ENCODE measurements at regions not wholly inside any gene's neighbourhood (a gene's known extent, or its start where the extent isn't known, plus 50 kb on each side); places are given as distances from the start of the nearest gene placed in this dataset.

DNA sequence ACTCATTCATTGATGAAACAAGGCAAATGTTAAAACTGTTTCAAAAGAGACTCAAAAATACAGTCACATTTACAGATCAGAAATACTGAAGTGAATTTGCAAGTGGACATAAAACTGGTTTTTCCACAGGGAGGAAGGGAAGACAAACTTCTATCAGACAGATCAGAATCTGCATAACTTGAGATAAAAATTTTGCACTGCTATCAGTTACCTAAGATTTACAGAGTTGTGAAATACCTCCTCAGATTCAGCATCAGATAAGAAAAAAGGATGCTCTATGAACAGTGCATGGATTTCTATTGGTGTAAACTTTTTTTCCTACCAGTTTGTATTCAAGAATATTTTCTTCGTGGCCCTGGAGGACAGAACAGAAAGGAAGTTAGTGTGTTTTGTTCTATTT lies 575.4 kb downstream of the RWDD3 start:
- no peaks in the 10 kb centered on the region for H3K36me3 ChIP-seq
- no peak for DNase-seq
- no peak for TF ChIP-seq CTCF (IDR thresholded peaks at IDR 0.05; ENCODE audit: low read depth, low read length)
- no peaks in the 10 kb centered on the region for H3K4me1 ChIP-seq
- no peaks in the 10 kb centered on the region for H3K9me3 ChIP-seq
- no peaks in the 10 kb centered on the region for H3K27me3 ChIP-seq
- H3K4me3 ChIP-seq (ENCODE audit: low read depth, low read length), result no peak overlapping the region

DNA sequence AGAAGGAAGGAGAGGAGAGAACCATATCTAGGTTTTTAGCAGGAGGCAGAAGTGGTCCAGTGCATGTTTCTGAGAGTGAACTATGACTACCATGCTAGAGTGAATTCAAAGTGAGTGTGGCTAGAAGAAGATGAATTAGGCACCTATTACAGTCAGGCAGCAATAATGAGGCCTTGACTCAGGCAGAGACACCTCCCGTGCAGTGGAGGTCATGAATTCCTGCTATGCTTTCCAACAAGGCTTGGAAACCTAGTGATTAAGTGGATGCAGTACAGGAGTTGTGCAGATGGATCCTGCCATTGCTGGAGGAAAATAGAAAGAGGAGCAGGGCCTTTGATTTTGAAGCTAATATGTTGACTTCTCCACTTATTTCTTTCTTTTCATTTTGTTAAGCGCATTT lies 581.5 kb downstream of the RWDD3 start:
- TF ChIP-seq CTCF (IDR thresholded peaks at IDR 0.05; ENCODE audit: low read depth, low read length), result no peak
- Histone ChIP-seq H3K36me3 (no peaks in the 10 kb centered on the region), H3K4me1 (no peaks in the 10 kb centered on the region), H3K9me3 (no peaks in the 10 kb centered on the region), H3K27me3 (no peaks in the 10 kb centered on the region), H3K4me3 (ENCODE audit: low read depth, low read length) (no peak overlapping the region)
- DNase-seq, result no peak

- no peak for TF ChIP-seq CTCF (IDR thresholded peaks at IDR 0.05; ENCODE audit: low read depth, low read length)
- Histone ChIP-seq H3K27me3 (no peaks in the 10 kb centered on the region), H3K9me3 (no peaks in the 10 kb centered on the region), H3K4me1 (no peaks in the 10 kb centered on the region), H3K36me3 (no peaks in the 10 kb centered on the region), H3K4me3 (ENCODE audit: low read depth, low read length) (no peak overlapping the region)
- DNase-seq, result no peak
Observed at GRCh38 chr1:95829556-95829955, 595.5 kb downstream of the RWDD3 start.

GRCh38 chr1:95832370-95832769 lies 598.4 kb downstream of the RWDD3 start:
- Histone ChIP-seq H3K36me3 (no peaks in the 10 kb centered on the region), H3K4me3 (ENCODE audit: low read depth, low read length) (no peak overlapping the region), H3K4me1 (no peaks in the 10 kb centered on the region), H3K9me3 (no peaks in the 10 kb centered on the region), H3K27me3 (no peaks in the 10 kb centered on the region)
- TF ChIP-seq CTCF (IDR thresholded peaks at IDR 0.05; ENCODE audit: low read depth, low read length), result no peak
- DNase-seq, result no peak

DNA sequence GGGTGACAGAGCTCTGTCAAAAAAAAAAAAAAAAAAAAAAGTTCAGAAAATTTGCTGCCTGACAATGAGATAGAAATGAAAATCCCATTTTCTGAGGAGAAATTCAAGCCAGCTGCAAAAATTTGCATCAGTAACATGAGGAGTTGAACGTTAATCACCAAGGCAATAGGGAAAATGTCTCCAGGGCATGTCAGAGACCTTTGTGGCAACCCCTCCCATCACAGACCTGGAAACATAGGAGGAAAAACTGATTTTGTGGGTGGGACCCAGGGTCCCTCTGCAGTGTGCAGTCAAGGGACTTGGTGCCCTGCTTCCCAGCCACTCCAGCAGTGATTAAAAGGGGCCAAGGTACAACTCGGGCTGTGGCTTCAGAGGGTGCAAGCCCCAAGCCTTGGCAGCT lies 615.4 kb downstream of the RWDD3 start:
- Histone ChIP-seq H3K4me1 (no peaks in the 10 kb centered on the region), H3K27me3 (no peaks in the 10 kb centered on the region), H3K9me3 (no peaks in the 10 kb centered on the region), H3K36me3 (no peaks in the 10 kb centered on the region), H3K4me3 (ENCODE audit: low read depth, low read length) (no peak overlapping the region)
- no peak for TF ChIP-seq CTCF (IDR thresholded peaks at IDR 0.05; ENCODE audit: low read depth, low read length)
- DNase-seq, result no peak

DNA sequence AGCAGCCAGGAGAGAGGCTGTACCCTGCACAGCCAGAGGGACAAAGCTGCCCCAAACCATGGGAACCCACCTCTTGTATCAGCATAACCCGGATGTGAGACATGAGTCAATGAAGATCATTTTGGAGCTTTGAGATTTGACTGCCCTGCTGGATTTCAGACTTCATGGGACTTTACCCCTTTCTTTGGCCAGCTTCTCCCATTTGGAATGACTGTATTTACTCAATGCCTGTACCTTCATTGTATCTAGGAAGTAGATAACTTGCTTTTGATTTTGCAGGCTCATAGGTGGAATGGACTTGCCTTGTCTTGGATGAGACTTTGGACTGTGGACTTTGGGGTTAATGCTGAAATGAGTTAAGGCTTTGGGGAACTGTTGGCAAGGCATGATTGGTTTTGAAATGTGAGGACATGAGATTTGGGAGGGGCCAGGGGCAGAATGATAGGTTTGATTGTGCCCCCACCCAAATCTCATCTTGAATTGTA lies 616.2 kb downstream of the RWDD3 start:
- no peak for TF ChIP-seq CTCF (IDR thresholded peaks at IDR 0.05; ENCODE audit: low read depth, low read length)
- Histone ChIP-seq H3K9me3 (no peaks in the 10 kb centered on the region), H3K4me1 (no peaks in the 10 kb centered on the region), H3K36me3 (no peaks in the 10 kb centered on the region), H3K4me3 (ENCODE audit: low read depth, low read length) (no peak overlapping the region), H3K27me3 (no peaks in the 10 kb centered on the region)
- no peak for DNase-seq
